ENCODE measurements at regions not wholly inside any gene's neighbourhood (a gene's known extent, or its start where the extent isn't known, plus 50 kb on each side); places are given as distances from the start of the nearest gene placed in this dataset.

- H3K4me1 ChIP-seq = no peaks in the 10 kb centered on the region
- TF ChIP-seq POLR2A (IDR thresholded peaks at IDR 0.05) (no peak), CTCF (IDR thresholded peaks at IDR 0.05) (no peak)
- H3K36me3 ChIP-seq = no peaks in the 10 kb centered on the region
- 41% methylated on average over 6 of the region's 6 CpGs for WGBS (ENCODE audit: insufficient coverage, low coverage, low lambda C conversion rate, missing lambda C conversion rate)
- H3K27ac ChIP-seq = no peak overlapping the region
- H3K4me3 ChIP-seq = no peak overlapping the region
- ATAC-seq (no peak), DNase-seq (no peak)
- no peaks in the 10 kb centered on the region for H3K9me3 ChIP-seq
- intact Hi-C loops (cut with DNase I) = no loop called here
- no peaks in the 10 kb centered on the region for H3K27me3 ChIP-seq
These were observed 139.8 kb downstream of the RPIA start for GRCh38 chr2:88831071-88831791.

GRCh38 chr2:88831792-88832248 is 140.3 kb downstream of the RPIA start:
- intact Hi-C loops (cut with DNase I) = no loop called here
- Histone ChIP-seq H3K4me1 (no peaks in the 10 kb centered on the region), H3K4me3 (no peak overlapping the region), H3K27ac (no peak overlapping the region), H3K9me3 (no peaks in the 10 kb centered on the region), H3K36me3 (no peaks in the 10 kb centered on the region), H3K27me3 (no peaks in the 10 kb centered on the region)
- 57% methylated on average over 2 of the region's 7 CpGs for WGBS (ENCODE audit: insufficient coverage, low coverage, low lambda C conversion rate, missing lambda C conversion rate)
- ATAC-seq = peak; percentile 50 to 82 (median 62)
- peak in 1 of 3 donors; percentile 47 for DNase-seq
- no peak for TF ChIP-seq POLR2A (IDR thresholded peaks at IDR 0.05)
- peak; percentile 36 to 68 (median 48) for TF ChIP-seq CTCF (IDR thresholded peaks at IDR 0.05)

- Histone ChIP-seq H3K9me3 (no peaks in the 10 kb centered on the region), H3K36me3 (no peaks in the 10 kb centered on the region), H3K4me1 (no peaks in the 10 kb centered on the region), H3K27me3 (no peaks in the 10 kb centered on the region), H3K27ac (no peak overlapping the region), H3K4me3 (no peak overlapping the region)
- WGBS (ENCODE audit: insufficient coverage, low coverage, low lambda C conversion rate, missing lambda C conversion rate) = 51% methylated on average over 6 of the region's 8 CpGs
- intact Hi-C loops (cut with DNase I) = no loop called here
- TF ChIP-seq POLR2A (IDR thresholded peaks at IDR 0.05) (no peak), CTCF (IDR thresholded peaks at IDR 0.05) (no peak)
- ATAC-seq (peak in 1 of 4 donors; percentile 17), DNase-seq (no peak)
These were observed 141.0 kb downstream of the RPIA start for GRCh38 chr2:88832311-88832991.

GRCh38 chr2:88832992-88833389 is 141.5 kb downstream of the RPIA start:
- Histone ChIP-seq H3K4me3 (no peak overlapping the region), H3K27me3 (no peaks in the 10 kb centered on the region), H3K27ac (no peak overlapping the region), H3K4me1 (no peaks in the 10 kb centered on the region), H3K9me3 (no peaks in the 10 kb centered on the region), H3K36me3 (no peaks in the 10 kb centered on the region)
- intact Hi-C loops (cut with DNase I) = no loop called here
- 53% methylated on average over 1 of the region's 1 CpG for WGBS (ENCODE audit: insufficient coverage, low coverage, low lambda C conversion rate, missing lambda C conversion rate)
- ATAC-seq (no peak), DNase-seq (no peak)
- TF ChIP-seq CTCF (IDR thresholded peaks at IDR 0.05) (no peak), POLR2A (IDR thresholded peaks at IDR 0.05) (no peak)
